NT2/D1 (cell line): ENCODE measurements at regions not wholly inside any gene's neighbourhood (a gene's known extent, or its start where the extent isn't known, plus 50 kb on each side); places are given as distances from the start of the nearest gene placed in this dataset.

ENCODE experiments used
- DNase-seq: peaks from one replicate; pipeline ENCODE4 v3.0.0-alpha.2; 2011; ENCODE audit warnings: low read depth, low spot score
- H3K27me3 ChIP-seq: 2 replicates; pipeline ENCODE4 v1.6.0; 2011; ENCODE audit warnings: mild to moderate bottlenecking; ENCODE audit not compliant: insufficient read length, insufficient read depth
- H3K36me3 ChIP-seq: 2 replicates; pipeline ENCODE4 v1.6.1; 2011; ENCODE audit warnings: mild to moderate bottlenecking, low read length, mixed read lengths; ENCODE audit not compliant: insufficient read depth, insufficient read length
- H3K4me1 ChIP-seq: 2 replicates; pipeline ENCODE4 v1.5.1; 2011; ENCODE audit not compliant: insufficient read depth, insufficient read length
- H3K4me3 ChIP-seq: 2 replicates; pipeline ENCODE4 v1.5.1; 2011; ENCODE audit warnings: low read depth; ENCODE audit not compliant: insufficient read length
- H3K9ac ChIP-seq: 2 replicates; pipeline ENCODE4 v1.6.0; 2011; ENCODE audit warnings: low read depth; ENCODE audit not compliant: insufficient read length
- H3K9me3 ChIP-seq: 2 replicates; pipeline ENCODE4 v1.5.1; 2011; ENCODE audit warnings: mild to moderate bottlenecking, low read length; ENCODE audit not compliant: insufficient read depth
- SUZ12 ChIP-seq: IDR thresholded peaks from 2 replicates; pipeline ENCODE4 v1.6.1; 2011; ENCODE audit not compliant: insufficient read length, insufficient read depth; ENCODE audit errors: extremely low read depth
- YY1 ChIP-seq: IDR thresholded peaks from 2 replicates; pipeline ENCODE4 v1.6.1; 2011; ENCODE audit not compliant: insufficient read length, insufficient read depth
- ZNF274 ChIP-seq: IDR thresholded peaks from 2 replicates; pipeline ENCODE4 v1.6.1; 2011; ENCODE audit warnings: mild to moderate bottlenecking, low read depth, low read length

GRCh38 chr4:81930506-81931238 lies 443.1 kb downstream of the HNRNPD start:
- Histone ChIP-seq H3K4me1 (no peaks in the 10 kb centered on the region), H3K9ac (no peak overlapping the region), H3K4me3 (no peak overlapping the region), H3K36me3 (no peaks in the 10 kb centered on the region), H3K9me3 (no peaks in the 10 kb centered on the region), H3K27me3 (no peaks in the 10 kb centered on the region)
- no peak for TF ChIP-seq ZNF274
- TF ChIP-seq YY1 = no peak
- no peak for TF ChIP-seq SUZ12
- no peak for DNase-seq

- TF ChIP-seq YY1 (no peak), ZNF274 (no peak), SUZ12 (no peak)
- Histone ChIP-seq H3K9ac (no peak overlapping the region), H3K4me3 (no peak overlapping the region), H3K27me3 (no peaks in the 10 kb centered on the region), H3K36me3 (no peaks in the 10 kb centered on the region), H3K9me3 (no peaks in the 10 kb centered on the region), H3K4me1 (no peaks in the 10 kb centered on the region)
- DNase-seq = no peak
Observed at GRCh38 chr4:81923140-81923539, 450.7 kb downstream of the HNRNPD start.

GRCh38 chr4:81922313-81922712 lies 450.6 kb upstream of the RASGEF1B start:
- Histone ChIP-seq H3K9me3 (no peaks in the 10 kb centered on the region), H3K4me3 (no peak overlapping the region), H3K27me3 (no peaks in the 10 kb centered on the region), H3K4me1 (no peaks in the 10 kb centered on the region), H3K36me3 (no peaks in the 10 kb centered on the region), H3K9ac (no peak overlapping the region)
- TF ChIP-seq SUZ12 (no peak), YY1 (no peak), ZNF274 (no peak)
- no peak for DNase-seq

GRCh38 chr4:81921751-81922159 lies 450.0 kb upstream of the RASGEF1B start:
- Histone ChIP-seq H3K36me3 (no peaks in the 10 kb centered on the region), H3K27me3 (no peaks in the 10 kb centered on the region), H3K4me3 (no peak overlapping the region), H3K9ac (no peak overlapping the region), H3K9me3 (no peaks in the 10 kb centered on the region), H3K4me1 (no peaks in the 10 kb centered on the region)
- TF ChIP-seq ZNF274 (no peak), YY1 (no peak), SUZ12 (no peak)
- DNase-seq = no peak

- H3K36me3 ChIP-seq = no peaks in the 10 kb centered on the region
- no peak for DNase-seq
- no peaks in the 10 kb centered on the region for H3K9me3 ChIP-seq
- H3K4me1 ChIP-seq = no peaks in the 10 kb centered on the region
- H3K4me3 ChIP-seq = no peak overlapping the region
- H3K9ac ChIP-seq = no peak overlapping the region
- no peak for TF ChIP-seq SUZ12
- no peak for TF ChIP-seq ZNF274
- no peak for TF ChIP-seq YY1
- H3K27me3 ChIP-seq = no peaks in the 10 kb centered on the region
Observed at GRCh38 chr4:81919810-81920209, 448.1 kb upstream of the RASGEF1B start.

GRCh38 chr4:81919223-81919622 lies 447.5 kb upstream of the RASGEF1B start:
- no peaks in the 10 kb centered on the region for H3K9me3 ChIP-seq
- TF ChIP-seq SUZ12 (no peak), YY1 (no peak), ZNF274 (no peak)
- no peak overlapping the region for H3K9ac ChIP-seq
- no peaks in the 10 kb centered on the region for H3K4me1 ChIP-seq
- H3K4me3 ChIP-seq = no peak overlapping the region
- no peak for DNase-seq
- H3K27me3 ChIP-seq = no peaks in the 10 kb centered on the region
- H3K36me3 ChIP-seq = no peaks in the 10 kb centered on the region

- TF ChIP-seq YY1 (no peak), SUZ12 (no peak), ZNF274 (no peak)
- no peaks in the 10 kb centered on the region for H3K9me3 ChIP-seq
- no peaks in the 10 kb centered on the region for H3K36me3 ChIP-seq
- H3K4me3 ChIP-seq = no peak overlapping the region
- H3K4me1 ChIP-seq = no peaks in the 10 kb centered on the region
- H3K9ac ChIP-seq = no peak overlapping the region
- no peak for DNase-seq
- no peaks in the 10 kb centered on the region for H3K27me3 ChIP-seq
Observed at GRCh38 chr4:81915430-81915829, 443.7 kb upstream of the RASGEF1B start.
